Activated CD8-positive, alpha-beta T cell treated with anti-CD3 and anti-CD28 coated beads, Interleukin-2, amount 10 ng/mL, durations not matched to agents 7 days and 5 days (primary cell): ENCODE measurements at regions not wholly inside any gene's neighbourhood (a gene's known extent, or its start where the extent isn't known, plus 50 kb on each side); places are given as distances from the start of the nearest gene placed in this dataset.
A peak's percentile ranks its signal among the peaks of the same experiment; 100 is the strongest.

ENCODE experiments used
- ATAC-seq: fragments of 150-1000 bp; cut with Tn5 transposase; one replicate; pipeline ENCODE4 v1.10.0; 2021; ENCODE audit warnings: moderate library complexity
- CTCF ChIA-PET: fragments of 350-600 bp; sonication (Branson Sonifier 250); formaldehyde crosslinking; loops from one replicate; lab custom pipeline; 2021; ENCODE audit warnings: antibody characterized with exemption; lab: Charles Lee
- POLR2A ChIA-PET: fragments of 350-600 bp; sonication (Branson Sonifier 250); formaldehyde crosslinking; loops from one replicate; lab custom pipeline; 2021; ENCODE audit warnings: antibody characterized with exemption; lab: Charles Lee
- DNase-seq: peaks from one replicate; pipeline ENCODE4 v3.0.0-alpha.2; 2020
- H3K27ac Mint-ChIP-seq: one replicate; pipeline ENCODE4 v1.8.0; 2021; ENCODE audit warnings: mild to moderate bottlenecking, mixed read lengths
- H3K27me3 Mint-ChIP-seq: one replicate; pipeline ENCODE4 v1.8.0; 2021; ENCODE audit warnings: low read depth, mixed read lengths
- H3K36me3 Mint-ChIP-seq: one replicate; pipeline ENCODE4 v1.8.0; 2021; ENCODE audit warnings: low read depth, mixed read lengths
- H3K4me1 Mint-ChIP-seq: one replicate; pipeline ENCODE4 v1.8.0; 2021; ENCODE audit warnings: low read depth, mixed read lengths
- H3K4me3 Mint-ChIP-seq: one replicate; pipeline ENCODE4 v1.8.0; 2021; ENCODE audit warnings: mild to moderate bottlenecking, mixed read lengths
- H3K9me3 Mint-ChIP-seq: one replicate; pipeline ENCODE4 v1.8.0; 2022; ENCODE audit warnings: mixed read lengths; ENCODE audit not compliant: insufficient read depth

- peaks cover 24% of the 10 kb centered on the region for H3K4me1 Mint-ChIP-seq
- H3K9me3 Mint-ChIP-seq: no peaks in the 10 kb centered on the region
- H3K27me3 Mint-ChIP-seq: no peaks in the 10 kb centered on the region
- H3K27ac Mint-ChIP-seq: no peak overlapping the region
- ChIA-PET POLR2A (no interaction called here), CTCF (no interaction called here)
- DNase-seq (no peak), ATAC-seq (no peak)
- H3K4me3 Mint-ChIP-seq: no peak overlapping the region
- no peaks in the 10 kb centered on the region for H3K36me3 Mint-ChIP-seq
Measured at GRCh38 chr3:31290046-31290445, 242.7 kb upstream of the STT3B start.

DNA sequence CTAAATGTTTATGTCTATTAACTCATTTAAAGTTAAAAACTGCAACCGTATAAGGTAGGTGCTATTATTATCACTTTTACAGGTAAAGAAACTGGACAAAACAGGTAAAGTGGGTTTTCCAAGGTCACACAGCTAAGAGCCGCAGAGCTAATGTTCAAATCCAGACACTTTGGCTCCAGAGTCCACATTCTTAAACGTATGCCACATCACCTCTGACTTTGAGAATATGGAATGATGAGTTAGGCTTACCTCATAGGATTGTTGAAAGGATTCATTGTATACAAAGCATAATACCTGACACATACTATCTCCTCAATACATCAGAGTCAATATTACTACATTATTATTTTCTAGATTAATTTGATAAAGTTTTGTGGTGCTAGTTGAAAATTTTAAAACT, 240.9 kb upstream of the STT3B start:
- POLR2A ChIA-PET: no interaction called here
- CTCF ChIA-PET: no interaction called here
- Mint-ChIP-seq H3K27me3 (no peaks in the 10 kb centered on the region), H3K9me3 (no peaks in the 10 kb centered on the region), H3K36me3 (no peaks in the 10 kb centered on the region), H3K4me1 (peaks cover 22% of the 10 kb centered on the region), H3K4me3 (no peak overlapping the region), H3K27ac (no peak overlapping the region)
- DNase-seq: no peak
- ATAC-seq: no peak

GRCh38 chr3:31294430-31295149, 238.1 kb upstream of the STT3B start:
- Mint-ChIP-seq H3K36me3 (no peaks in the 10 kb centered on the region), H3K4me3 (no peak overlapping the region), H3K4me1 (peaks cover 7% of the 10 kb centered on the region), H3K27ac (peak overlapping the region; percentile 53), H3K27me3 (no peaks in the 10 kb centered on the region), H3K9me3 (peaks cover 4% of the 10 kb centered on the region)
- ATAC-seq: no peak
- DNase-seq: no peak
- ChIA-PET CTCF (no interaction called here), POLR2A (no interaction called here)

DNA sequence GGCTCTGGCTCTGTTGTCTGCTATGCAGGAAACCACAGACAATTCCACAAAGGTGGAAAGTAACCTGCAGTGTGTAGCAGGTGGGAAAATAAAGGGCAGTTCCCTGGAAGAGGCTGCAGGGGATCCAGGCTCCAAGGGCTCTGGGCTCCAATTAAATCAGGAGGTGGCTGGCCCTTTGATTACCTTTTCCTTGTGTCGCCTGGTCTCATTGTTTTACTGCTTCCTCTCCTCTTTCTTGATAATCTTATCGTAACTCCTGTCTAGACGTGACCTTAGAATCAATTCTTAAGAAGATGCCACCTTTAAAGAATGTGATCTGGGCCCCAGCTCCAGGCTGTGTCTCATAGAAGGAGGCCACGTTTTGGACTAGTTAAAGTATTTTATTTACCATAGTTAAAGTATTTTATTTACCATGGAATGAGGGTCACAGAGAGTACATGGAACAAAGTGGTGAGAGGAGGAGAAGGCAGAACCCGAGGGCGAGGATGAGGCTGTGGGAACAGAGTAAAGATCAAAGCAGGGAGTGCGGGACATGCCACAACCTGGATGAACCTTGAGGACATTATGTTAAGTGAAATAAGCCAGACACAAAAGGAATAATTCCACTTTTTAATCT, 237.5 kb upstream of the STT3B start:
- Mint-ChIP-seq H3K27me3 (no peaks in the 10 kb centered on the region), H3K27ac (no peak overlapping the region), H3K4me1 (peaks cover 4% of the 10 kb centered on the region), H3K36me3 (no peaks in the 10 kb centered on the region), H3K4me3 (no peak overlapping the region), H3K9me3 (peaks cover 8% of the 10 kb centered on the region)
- CTCF ChIA-PET: no interaction called here
- DNase-seq: no peak
- no peak for ATAC-seq
- POLR2A ChIA-PET: no interaction called here

- ChIA-PET POLR2A (no interaction called here), CTCF (no interaction called here)
- H3K4me1 Mint-ChIP-seq: peaks cover 4% of the 10 kb centered on the region
- no peaks in the 10 kb centered on the region for H3K36me3 Mint-ChIP-seq
- H3K4me3 Mint-ChIP-seq: no peak overlapping the region
- no peaks in the 10 kb centered on the region for H3K27me3 Mint-ChIP-seq
- H3K9me3 Mint-ChIP-seq: peaks cover 9% of the 10 kb centered on the region
- ATAC-seq (no peak), DNase-seq (no peak)
- H3K27ac Mint-ChIP-seq: no peak overlapping the region
Measured at GRCh38 chr3:31297726-31298298, 234.9 kb upstream of the STT3B start.

GRCh38 chr3:31300456-31301443, 232.0 kb upstream of the STT3B start:
- ChIA-PET POLR2A (no interaction called here), CTCF (no interaction called here)

GRCh38 chr3:31302343-31302742, 230.4 kb upstream of the STT3B start:
- H3K9me3 Mint-ChIP-seq: peaks cover 9% of the 10 kb centered on the region
- POLR2A ChIA-PET: no interaction called here
- no peak overlapping the region for H3K4me3 Mint-ChIP-seq
- CTCF ChIA-PET: no interaction called here
- no peaks in the 10 kb centered on the region for H3K27me3 Mint-ChIP-seq
- ATAC-seq (no peak), DNase-seq (no peak)
- H3K36me3 Mint-ChIP-seq: no peaks in the 10 kb centered on the region
- H3K4me1 Mint-ChIP-seq: no peaks in the 10 kb centered on the region
- H3K27ac Mint-ChIP-seq: no peak overlapping the region

More at GRCh38 chr3:31300456-31301443, 232.0 kb upstream of the STT3B start:
- no peak for DNase-seq
- Mint-ChIP-seq H3K27me3 (no peaks in the 10 kb centered on the region), H3K27ac (no peak overlapping the region), H3K36me3 (no peaks in the 10 kb centered on the region), H3K4me3 (no peak overlapping the region), H3K4me1 (no peaks in the 10 kb centered on the region), H3K9me3 (peaks cover 9% of the 10 kb centered on the region)
- ATAC-seq: no peak

DNA sequence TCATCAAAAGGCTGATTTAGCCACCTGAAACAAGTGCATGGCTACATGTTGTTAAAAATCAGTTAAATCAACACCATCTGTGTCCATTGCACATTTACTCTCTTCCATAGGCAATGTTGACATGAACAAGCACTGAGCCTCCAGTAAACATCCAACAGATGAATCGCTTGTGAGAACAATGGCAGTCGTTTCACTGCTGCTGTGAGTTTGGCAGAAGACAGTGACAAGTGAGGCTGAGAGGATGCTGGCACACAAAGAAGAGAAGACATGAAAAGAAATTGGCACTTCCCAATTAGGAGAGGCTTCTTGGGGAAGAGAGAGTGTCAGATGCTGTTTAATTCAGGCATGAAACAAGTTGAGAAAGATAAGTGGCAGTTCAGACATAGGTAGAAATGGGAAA, 227.4 kb upstream of the STT3B start:
- Mint-ChIP-seq H3K4me3 (no peak overlapping the region), H3K4me1 (peaks cover 6% of the 10 kb centered on the region), H3K27ac (no peak overlapping the region), H3K9me3 (no peaks in the 10 kb centered on the region), H3K36me3 (no peaks in the 10 kb centered on the region), H3K27me3 (no peaks in the 10 kb centered on the region)
- ChIA-PET POLR2A (interaction anchor here (1.1 kb wide), 1 partner anchor 227 kb away, joined by 3 read pairs; no protein-coding TSS in a partner anchor), CTCF (no interaction called here)
- DNase-seq (no peak), ATAC-seq (no peak)

- Mint-ChIP-seq H3K27me3 (no peaks in the 10 kb centered on the region), H3K27ac (no peak overlapping the region), H3K36me3 (no peaks in the 10 kb centered on the region), H3K4me1 (peaks cover 7% of the 10 kb centered on the region), H3K4me3 (no peak overlapping the region), H3K9me3 (no peaks in the 10 kb centered on the region)
- DNase-seq (no peak), ATAC-seq (no peak)
- ChIA-PET POLR2A (interaction anchor here (0.5 kb wide), 1 partner anchor 103 kb away, joined by 3 read pairs; no protein-coding TSS in a partner anchor), CTCF (no interaction called here)
Measured at GRCh38 chr3:31307131-31307785, 225.5 kb upstream of the STT3B start.

GRCh38 chr3:31311559-31311958, 221.2 kb upstream of the STT3B start:
- peaks cover 9% of the 10 kb centered on the region for H3K4me1 Mint-ChIP-seq
- H3K27ac Mint-ChIP-seq: no peak overlapping the region
- ATAC-seq (no peak), DNase-seq (no peak)
- H3K36me3 Mint-ChIP-seq: peaks cover 5% of the 10 kb centered on the region
- H3K4me3 Mint-ChIP-seq: no peak overlapping the region
- no peaks in the 10 kb centered on the region for H3K27me3 Mint-ChIP-seq
- CTCF ChIA-PET: no interaction called here
- POLR2A ChIA-PET: no interaction called here
- H3K9me3 Mint-ChIP-seq: peaks cover 11% of the 10 kb centered on the region

DNA sequence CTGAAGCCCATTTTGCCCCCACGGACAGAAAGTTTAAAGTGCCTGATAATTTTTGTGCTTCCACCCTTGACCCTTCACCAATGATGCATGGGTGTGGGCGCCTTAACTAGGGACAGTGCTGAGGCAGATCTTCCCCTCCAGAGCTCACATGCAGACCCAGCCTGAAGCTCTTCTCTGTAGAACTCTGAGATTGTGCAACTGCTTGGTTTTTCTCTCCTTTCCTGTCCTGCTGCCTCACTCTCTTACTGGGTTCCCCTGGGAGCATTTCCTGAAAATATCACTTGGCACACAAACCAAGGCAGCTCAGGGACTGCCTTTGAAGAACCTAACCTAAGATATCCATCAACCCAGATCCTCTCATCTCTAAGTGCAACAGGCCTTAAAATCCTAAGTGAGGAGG, 220.3 kb upstream of the STT3B start:
- Mint-ChIP-seq H3K36me3 (peaks cover 5% of the 10 kb centered on the region), H3K4me1 (peaks cover 9% of the 10 kb centered on the region), H3K4me3 (no peak overlapping the region), H3K27ac (no peak overlapping the region), H3K9me3 (peaks cover 11% of the 10 kb centered on the region), H3K27me3 (no peaks in the 10 kb centered on the region)
- ChIA-PET CTCF (no interaction called here), POLR2A (no interaction called here)
- DNase-seq (no peak), ATAC-seq (no peak)
